ENCODE measurements at regions not wholly inside any gene's neighbourhood (a gene's known extent, or its start where the extent isn't known, plus 50 kb on each side); places are given as distances from the start of the nearest gene placed in this dataset.

DNA sequence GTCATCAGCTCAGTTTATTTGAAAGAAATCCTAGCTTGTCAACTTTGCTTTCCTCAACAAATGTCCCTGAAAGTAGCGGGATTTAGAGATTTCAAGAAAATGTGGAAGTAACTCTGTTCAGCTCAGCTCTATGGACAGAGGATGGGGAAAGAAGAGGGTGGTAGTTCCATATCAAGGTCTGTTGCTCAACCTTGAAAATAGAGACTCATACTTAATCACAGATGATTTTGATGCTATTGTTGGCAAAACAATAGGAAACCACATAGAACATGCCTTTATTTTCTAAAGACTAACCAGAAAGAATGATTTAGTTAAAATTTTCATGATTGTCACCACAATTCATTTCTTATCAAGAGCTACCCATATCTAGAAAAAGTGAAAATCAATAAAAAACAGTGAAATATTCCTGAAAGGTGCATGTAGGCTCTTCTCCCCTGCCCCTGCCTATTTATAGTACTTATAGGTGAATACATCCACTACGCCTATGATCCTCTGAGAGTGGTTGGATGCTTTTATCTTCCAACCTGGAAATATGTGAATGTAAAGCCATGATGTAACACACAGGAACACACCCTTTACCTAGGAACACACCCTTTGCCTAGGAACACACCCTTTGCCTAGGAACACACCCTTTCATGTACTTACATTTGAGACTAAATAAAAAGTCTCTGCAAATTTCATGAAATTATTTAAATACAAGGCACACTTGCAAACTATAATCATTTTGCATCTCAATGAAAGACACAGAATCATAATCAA, 65.8 kb downstream of the ETAA1 start:
- DNase-seq (ENCODE audit: low read depth in 3 of 3), result no peak

DNA sequence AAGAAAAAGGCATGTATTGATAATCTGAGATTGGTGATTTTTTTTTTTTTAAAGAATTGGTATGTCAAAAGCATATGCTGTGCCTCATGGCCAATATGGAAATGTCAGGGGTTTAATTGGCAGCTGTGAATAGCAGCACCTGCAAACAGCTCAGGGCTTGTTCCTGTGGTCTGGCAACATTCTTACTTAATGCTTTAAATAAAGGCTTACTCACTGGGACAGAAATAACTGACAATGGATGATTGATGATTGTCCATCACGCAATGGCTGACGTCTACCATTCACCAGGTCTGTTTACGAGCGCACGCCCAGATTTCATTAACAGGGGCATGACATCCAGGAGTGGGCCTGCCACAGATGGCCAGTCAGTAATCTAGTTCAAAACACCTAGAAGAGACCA, 66.7 kb downstream of the ETAA1 start:
- no peak for DNase-seq (ENCODE audit: low read depth in 3 of 3)

DNA sequence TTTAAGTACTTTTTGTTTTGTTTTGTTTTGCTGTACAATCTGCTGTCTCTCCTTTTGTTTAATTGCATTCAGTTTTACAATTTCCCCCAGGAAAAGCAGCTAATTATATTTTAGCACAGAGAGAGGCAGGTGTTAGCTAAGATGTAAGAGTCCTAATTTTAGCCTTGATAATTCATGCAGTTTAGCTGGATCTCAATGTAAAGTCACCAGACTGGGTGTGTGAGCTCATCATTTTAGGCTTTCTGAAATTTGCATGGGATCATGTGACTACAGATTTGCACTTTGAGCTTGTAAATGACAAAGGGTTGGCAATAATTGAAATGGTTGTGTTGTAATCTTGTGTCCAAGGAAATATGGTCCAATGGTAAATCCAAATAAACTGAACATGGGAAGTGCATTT, 68.5 kb downstream of the ETAA1 start:
- DNase-seq (ENCODE audit: low read depth in 3 of 3), result no peak

DNA sequence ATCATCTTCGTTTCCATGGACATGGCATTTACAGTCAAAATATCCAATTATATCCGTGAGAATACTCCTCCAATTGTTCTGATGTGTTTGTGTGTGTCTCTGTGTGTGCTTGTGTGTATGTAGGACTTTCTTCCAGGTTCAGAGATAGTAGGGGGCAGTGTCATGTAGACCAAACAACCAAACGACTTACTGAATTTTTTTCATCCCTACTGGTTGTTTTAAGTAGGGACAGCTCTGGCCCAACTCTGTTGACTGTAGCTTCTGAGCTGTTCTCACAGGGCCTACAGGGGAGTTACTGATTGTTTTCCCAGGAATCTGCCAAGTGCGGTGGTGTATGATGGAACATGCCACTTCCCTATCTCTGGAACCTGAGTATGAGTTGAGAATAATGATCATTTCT, 69.6 kb downstream of the ETAA1 start:
- DNase-seq (ENCODE audit: low read depth in 3 of 3), result no peak

DNA sequence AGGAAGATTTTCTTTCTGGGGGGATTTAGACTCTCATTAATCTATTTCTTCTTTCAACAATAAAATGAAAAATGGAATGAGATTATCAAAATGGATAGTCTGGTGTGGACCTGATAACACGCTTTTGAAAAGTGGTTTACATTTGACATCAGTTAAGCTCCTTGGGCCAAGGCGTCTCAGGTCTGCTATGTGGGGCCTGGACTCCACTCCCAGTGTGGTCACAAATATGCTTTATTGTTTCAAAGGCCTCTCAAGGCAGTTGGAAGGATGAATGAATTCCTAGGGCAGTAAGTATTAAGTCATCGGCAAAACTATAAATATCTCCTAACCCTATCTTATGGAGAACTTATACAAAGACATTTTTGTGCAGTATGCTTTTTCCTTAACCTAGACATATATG, 74.5 kb downstream of the ETAA1 start:
- DNase-seq (ENCODE audit: low read depth in 3 of 3), result no peak

DNA sequence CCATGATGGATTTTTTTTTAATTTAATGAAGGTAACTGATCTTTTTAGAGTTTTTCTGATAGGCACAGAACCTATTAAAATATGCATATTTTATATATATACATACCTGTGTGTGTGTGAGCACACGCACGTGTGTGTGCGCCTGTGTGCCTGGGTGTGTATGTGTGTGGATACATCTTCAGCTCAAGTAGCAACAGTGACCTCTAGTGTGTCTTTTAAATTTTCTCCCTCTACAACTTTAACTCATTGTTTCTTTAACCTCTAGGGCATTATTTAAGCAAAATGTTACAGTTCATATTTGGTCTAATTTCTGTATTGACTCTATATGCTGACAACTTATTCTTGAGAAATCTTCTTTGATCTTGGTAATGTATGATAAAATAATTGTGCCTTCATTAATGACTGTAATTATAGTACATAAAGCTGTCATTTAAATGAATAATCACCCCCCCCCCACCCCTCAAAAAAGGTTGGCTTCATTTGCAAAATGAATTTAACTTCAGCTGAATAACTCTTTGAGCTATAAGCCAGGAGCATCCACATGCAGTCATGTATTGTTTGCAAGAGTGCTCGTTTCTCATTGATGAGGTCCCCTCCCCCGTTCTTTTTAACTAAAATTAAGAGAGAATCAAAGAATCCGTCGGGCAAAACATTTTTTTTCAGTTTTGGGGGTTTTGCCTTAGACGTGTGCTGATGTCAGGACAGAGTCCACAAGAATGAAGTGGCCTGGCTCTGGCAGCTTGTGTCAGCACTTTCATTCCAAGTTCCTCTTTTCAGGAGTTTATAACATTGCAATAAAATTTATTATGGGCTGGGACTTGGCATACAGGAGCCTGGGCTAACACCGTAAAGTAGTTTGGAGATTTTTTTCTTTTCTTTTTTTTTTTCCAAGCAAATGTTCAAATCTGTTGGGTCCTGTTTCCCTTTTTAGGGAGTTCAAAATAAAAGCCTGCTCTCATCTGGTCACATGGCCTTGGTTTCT, 80.0 kb downstream of the ETAA1 start:
- no peak for DNase-seq (ENCODE audit: low read depth in 3 of 3)

DNA sequence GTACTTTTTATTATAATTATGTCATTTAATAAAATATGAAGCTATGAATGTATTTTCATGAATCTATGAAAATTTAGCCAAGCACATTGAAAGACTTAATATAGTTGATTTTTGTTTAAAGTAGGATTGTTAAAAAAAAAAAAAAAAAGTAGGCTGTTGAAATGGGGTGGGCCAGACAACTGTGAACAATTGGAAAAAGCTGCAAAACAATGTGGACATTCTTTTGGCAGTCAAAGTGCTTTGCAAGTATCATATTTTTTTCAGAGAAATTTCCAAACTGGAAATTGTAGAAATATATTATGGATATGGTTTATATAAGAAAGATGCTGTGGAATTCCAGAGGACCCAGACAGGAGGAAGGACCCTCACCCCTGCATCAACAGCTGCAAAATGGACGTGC, 82.1 kb downstream of the ETAA1 start:
- no peak for DNase-seq (ENCODE audit: low read depth in 3 of 3)

DNA sequence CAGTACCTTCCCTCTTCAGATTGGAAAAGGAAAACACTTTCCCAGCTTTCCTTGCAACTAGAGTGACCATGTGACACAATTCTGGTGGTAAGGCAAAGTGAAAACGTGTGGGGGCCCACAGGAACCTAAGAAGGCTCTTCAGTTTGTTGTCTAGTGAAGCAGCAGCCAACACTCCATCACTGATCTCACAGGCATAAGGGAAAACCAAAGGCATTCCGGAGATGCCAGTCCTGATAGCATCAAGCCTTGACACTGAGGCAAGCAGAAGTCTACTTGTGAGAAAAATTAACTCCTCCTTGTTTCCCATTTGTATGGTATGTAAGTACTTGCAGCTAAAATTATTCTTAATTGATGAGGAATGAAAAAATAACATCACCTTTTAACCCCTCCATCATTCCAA, 88.3 kb downstream of the ETAA1 start:
- DNase-seq (ENCODE audit: low read depth in 3 of 3), result no peak

DNA sequence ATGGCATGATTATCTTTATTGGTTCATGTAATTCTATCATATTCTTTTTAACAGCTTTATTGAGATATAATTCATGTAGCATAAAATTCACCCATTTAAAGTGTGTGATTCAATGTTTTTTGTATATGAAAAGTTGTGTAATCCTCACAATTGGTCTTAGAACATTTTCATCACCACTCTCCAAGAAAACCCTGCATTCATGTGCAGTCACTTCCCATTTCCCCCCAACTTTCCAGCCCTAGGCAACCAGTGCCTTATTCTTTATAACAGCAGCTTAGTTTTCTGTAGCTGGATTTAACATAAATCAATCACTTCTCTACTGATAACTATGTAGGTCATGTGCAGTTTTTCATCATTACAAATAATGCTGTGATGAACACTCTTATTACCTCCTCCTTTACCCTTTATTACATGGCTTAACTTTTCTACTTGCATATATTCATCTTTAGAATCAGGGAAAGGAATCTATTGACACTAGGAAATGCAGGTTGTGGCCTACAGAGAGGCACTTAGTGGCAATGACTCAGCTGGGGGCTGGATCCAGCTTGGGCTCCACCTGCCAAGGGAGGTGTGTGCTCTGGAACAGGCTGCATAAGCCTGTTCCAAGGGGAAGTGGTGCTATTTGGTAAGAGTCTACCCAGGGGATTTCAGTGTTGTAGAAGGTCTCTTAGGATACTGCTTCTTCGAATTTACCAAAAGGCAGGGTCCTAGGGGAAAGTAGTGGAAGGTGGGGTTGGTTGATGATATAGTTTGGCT, 89.1 kb downstream of the ETAA1 start:
- DNase-seq (ENCODE audit: low read depth in 3 of 3), result no peak

DNA sequence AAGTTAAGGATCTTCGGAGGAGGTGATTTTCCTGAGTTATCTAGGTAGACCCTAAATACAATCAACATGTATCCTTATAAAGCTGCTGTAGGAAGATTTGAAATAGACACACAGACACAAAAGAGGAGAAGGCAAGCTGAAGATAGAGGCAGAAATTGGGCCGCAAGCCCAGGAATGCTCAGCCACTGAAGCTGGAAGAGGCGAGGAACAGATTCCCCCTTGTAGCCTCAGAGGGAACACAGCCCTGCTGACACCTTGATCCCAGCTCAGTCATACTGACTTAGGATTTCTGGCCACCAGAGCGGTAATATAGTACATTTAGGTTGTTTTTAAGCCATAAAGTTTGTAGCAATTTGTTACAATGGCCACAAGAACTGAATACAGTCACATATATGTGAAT, 90.9 kb downstream of the ETAA1 start:
- DNase-seq (ENCODE audit: low read depth in 3 of 3), result no peak

DNA sequence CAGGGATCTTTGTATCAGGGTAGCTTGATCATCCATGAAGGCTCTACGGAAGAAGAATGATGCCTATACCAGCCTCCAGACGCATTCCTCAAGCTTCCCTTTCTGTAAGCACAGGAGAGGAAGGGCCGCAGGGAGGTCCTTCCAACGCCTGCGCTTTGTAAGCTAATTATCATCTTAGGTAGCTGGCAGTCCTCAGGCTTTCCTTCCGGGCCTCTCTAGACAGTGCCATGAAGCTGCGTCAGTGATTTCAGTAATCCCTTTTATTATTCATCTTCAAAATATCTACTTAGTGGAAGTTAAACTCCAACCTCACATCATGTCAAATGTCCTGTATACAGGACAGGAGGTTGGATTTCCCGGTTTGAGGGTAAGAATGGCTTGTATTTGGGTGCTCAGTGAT, 92.3 kb downstream of the ETAA1 start:
- DNase-seq (ENCODE audit: low read depth in 3 of 3), result no peak

DNA sequence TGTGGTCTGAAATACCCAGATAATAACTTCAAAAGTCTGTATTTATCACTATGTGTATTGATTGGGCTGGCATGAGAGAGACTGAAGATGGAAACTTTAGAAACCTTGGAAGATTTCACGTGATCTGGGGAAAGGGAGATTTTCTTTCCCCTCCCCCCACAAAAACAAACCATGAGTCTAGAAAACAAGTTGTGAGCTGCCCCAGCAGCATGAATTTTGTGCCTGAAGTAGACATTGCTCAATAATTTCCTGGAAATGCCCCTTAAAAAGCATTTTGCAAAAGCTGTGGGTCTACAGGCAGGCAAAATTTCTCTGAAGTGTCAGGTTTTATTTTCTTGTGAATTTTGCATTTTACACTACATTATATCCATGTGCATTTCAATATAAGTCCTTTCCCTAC, 101.8 kb downstream of the ETAA1 start:
- no peak for DNase-seq (ENCODE audit: low read depth in 3 of 3)

DNA sequence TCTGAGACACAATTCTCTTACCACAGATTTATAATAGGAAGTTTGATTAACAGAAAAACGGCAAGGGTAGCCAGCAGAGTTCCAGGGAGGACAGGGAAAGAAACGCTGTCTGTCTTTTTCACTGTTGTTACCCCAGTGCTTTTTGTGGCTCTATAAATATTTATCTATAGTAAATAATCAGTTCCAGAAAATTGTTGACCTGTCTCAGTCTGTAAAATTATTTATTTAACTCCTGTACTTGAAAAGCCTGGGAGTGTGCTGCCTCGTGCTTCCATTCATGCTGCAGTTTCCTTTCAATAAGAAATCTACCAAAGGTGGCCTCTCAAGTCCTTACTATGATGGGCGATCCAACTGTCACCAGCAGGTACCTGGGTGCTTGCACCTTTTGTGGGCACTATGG, 102.9 kb downstream of the ETAA1 start:
- DNase-seq (ENCODE audit: low read depth in 3 of 3), result no peak

DNA sequence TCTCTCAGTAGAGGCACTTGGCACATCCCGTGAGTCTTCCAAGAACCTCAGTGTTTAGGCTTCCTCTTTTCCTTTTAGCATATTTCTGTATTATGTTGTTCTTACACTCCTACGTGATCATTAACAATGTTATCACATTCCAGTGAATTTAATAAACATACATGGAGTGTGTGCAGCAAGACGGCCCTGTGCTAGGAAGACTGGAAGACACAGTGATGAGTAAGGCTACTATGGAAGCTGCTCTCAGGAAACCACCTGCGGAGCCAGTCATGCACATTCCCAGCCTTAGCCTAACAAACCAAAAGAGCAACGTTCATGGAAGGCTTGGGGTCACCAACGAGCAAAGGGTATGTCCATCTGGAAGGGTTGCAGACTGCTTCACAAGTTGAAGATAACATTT, 103.4 kb downstream of the ETAA1 start:
- DNase-seq (ENCODE audit: low read depth in 3 of 3), result no peak

DNA sequence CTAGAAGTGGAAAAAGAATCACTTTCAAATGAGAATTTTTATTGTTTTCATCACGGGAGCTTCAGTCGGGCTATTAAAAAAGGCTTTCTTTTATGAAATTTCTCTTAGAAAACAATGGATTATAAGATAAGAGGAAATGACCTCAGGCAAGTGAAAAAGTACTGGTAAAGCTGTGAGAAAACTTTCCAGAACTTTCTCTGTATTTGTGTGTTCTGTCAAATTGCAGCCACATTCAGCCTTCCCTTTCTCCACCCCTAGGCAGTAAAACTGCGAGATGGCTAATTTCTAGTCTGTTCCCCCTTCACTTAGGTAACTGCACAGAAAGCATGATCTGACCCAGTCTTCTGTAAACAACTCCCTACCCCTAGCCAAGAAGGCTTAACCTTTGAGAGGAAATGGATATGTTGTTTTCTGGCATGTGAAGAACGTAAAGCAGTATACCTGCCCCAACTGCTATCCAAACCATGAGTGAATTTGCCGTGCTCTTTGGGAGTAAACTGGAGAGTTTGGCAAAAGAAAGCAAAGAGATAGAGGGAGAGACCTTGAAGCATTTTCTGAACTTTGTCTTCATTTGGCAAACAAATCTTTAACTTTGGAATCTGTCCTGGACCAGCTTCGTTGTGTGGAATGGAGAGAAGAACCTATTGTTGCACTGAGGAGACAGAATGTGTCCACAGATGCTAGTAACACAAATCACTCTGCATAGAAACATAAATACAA, 105.4 kb downstream of the ETAA1 start:
- DNase-seq (ENCODE audit: low read depth in 3 of 3), result no peak

DNA sequence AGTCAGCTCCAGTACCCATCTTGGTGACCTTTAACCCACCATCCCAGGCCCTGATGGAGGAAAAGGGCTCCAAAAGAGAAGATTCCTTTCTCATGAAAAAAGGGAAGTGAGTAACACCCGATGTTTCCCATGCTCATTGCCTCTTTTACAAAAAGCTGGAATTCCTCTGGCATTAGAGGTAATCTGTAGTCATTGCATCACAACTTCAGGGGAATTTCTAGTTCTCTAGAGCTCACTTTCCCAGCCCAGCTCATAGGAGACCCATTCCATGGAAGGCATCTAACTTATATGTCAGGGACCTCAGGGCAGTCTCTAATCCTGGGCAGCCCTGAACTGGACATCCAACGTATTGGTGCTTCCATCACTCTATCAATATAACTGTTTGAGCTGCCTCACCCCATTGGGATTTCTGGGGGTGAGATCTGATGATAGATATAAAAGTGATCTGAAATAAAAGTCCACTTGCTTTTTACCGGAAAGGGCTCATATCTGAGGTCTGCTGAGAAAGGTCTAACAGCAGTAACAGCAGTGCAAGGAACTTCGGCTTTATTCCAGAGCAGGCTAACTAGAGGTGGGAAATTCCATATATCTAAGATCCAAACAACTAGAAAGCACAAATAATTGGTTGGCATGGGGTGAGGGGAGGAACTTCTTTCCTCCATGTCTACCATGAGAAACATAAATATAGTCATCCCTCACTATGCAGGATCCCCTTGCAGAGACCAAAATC, 106.1 kb downstream of the ETAA1 start:
- DNase-seq (ENCODE audit: low read depth in 3 of 3), result no peak

DNA sequence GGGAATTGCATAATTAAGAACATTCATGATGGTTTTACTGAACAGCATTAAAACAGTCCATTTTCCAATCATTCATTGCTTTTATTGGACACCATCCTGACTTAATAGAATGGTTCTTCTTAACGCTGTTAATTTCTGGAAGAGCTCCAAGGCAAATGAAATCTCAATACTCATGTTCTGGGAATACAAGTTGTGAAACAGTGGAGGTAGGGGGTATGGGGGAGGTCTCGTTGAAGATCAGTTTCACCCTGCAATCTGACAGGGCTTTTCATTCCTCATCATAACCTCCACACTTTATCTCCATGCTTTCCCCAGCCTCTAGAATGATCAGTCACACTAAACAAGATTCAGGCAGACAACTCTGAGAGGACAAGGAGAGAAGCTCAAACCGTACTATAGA, 113.6 kb downstream of the ETAA1 start:
- no peak for DNase-seq (ENCODE audit: low read depth in 3 of 3)

DNA sequence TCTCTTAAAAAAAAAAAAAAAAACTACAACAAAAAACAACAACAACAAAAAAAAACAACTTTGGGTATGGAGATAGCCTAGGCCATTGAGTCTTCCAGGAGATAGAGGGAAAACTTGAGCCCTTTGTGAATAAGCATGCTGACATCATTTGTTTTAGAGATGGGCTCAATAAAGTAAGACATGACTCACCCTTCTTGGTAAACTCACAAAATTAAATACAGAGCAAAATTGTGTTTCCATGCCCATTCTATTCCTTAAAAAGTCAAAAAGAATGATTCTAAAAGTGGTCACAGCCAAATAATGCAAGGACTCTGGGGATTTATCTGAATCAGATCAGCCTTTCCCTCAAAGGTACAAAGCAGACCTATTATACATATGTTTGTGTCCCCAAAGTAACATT, 117.4 kb downstream of the ETAA1 start:
- DNase-seq (ENCODE audit: low read depth in 3 of 3), result no peak

DNA sequence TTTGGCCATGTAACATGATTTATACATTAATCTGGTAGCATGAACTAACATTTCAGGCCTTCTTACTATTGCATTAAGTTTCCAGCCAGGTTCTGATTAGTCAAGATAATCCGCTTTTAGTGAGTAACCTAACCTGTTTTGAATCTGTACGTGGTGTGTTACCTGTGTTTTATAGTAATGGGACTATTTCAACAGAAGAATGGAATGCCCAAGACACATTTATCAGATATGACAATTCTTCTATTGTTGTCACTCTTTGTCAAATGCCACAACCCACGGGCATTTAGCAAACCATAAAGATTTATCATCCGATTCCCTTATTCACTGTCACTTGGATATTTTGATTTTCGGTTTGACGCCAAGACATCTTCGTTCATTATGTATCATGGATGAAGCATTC, 117.9 kb downstream of the ETAA1 start:
- DNase-seq (ENCODE audit: low read depth in 3 of 3), result no peak

DNA sequence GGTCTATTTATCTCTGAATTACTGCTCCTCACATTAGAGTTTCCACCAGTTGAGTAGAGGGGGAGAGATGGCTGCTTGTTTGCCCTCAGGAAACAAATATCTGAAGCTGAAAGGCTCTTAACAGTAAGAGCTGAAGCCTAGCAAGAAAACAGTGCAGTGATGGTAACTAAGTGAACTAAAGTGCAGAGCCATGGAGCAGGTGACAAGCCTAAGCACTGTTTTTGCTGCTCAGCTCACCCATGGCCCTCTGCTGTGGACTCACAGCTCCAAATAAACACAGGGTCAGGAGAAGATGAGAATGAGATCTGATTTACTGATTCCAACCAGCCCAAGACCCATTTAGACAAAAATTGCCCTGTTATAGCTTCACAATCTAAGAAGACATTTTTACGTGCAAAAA, 118.4 kb downstream of the ETAA1 start:
- DNase-seq (ENCODE audit: low read depth in 3 of 3), result no peak

DNA sequence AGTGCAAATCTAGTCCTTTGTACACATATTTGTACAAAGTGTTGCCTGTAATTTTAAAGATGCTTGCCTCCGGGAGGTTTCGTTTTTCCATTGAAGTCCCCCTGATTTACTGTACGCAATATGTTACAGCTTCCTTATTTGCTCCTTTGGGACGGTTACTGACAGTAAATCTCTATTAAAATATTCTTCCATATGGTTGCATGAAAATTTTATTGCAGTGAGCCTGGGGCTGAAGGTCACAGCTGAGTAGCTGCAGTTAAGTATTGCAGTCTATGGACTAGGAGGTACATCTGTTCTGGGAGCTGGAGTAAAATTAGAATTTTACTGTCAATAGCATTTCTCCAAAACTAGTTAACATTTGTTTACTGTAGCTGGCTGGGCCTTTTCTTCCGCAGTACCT, 119.2 kb downstream of the ETAA1 start:
- no peak for DNase-seq (ENCODE audit: low read depth in 3 of 3)
